HG02885 (cell line): ENCODE measurements at regions not wholly inside any gene's neighbourhood (a gene's known extent, or its start where the extent isn't known, plus 50 kb on each side); places are given as distances from the start of the nearest gene placed in this dataset.
"Not testable (repeated sequence)": the region's sequence is repeated elsewhere in the genome, so short reads cannot be mapped to it uniquely, and the experiment has no call there.

Experiments used
- ATAC-seq: cut with Tn5 transposase; IDR thresholded peaks from one replicate; pipeline ENCODE4 v1.9.1; 2021; ENCODE audit warnings: mild to moderate bottlenecking; ENCODE audit not compliant: unreplicated experiment, poor library complexity

GRCh38 chr10:81192221-81192788 is 654.6 kb downstream of the SH2D4B start:
- no peak for ATAC-seq

GRCh38 chr10:81200801-81201200 is 663.1 kb downstream of the SH2D4B start:
- ATAC-seq: no peak

- ATAC-seq: not testable (repeated sequence)
These were observed 667.6 kb upstream of the NRG3 start for GRCh38 chr10:81207359-81207758.

GRCh38 chr10:81213370-81213769 is 661.6 kb upstream of the NRG3 start:
- no peak for ATAC-seq

GRCh38 chr10:81215498-81215897 is 659.5 kb upstream of the NRG3 start:
- no peak for ATAC-seq

- no peak for ATAC-seq
These were observed 658.0 kb upstream of the NRG3 start for GRCh38 chr10:81216949-81217348.

- no peak for ATAC-seq
These were observed 656.7 kb upstream of the NRG3 start for GRCh38 chr10:81218307-81218706.

GRCh38 chr10:81219758-81220157 is 655.2 kb upstream of the NRG3 start:
- no peak for ATAC-seq

GRCh38 chr10:81248886-81249285 is 626.1 kb upstream of the NRG3 start:
- ATAC-seq: no peak

- ATAC-seq: no peak
These were observed 623.4 kb upstream of the NRG3 start for GRCh38 chr10:81251457-81252115.

- not testable (repeated sequence) for ATAC-seq
These were observed 610.0 kb upstream of the NRG3 start for GRCh38 chr10:81264991-81265390.

GRCh38 chr10:81270051-81270450 is 604.9 kb upstream of the NRG3 start:
- no peak for ATAC-seq

GRCh38 chr10:81280497-81281479 is 594.2 kb upstream of the NRG3 start:
- ATAC-seq: no peak

- no peak for ATAC-seq
These were observed 586.5 kb upstream of the NRG3 start for GRCh38 chr10:81288544-81288943.

GRCh38 chr10:81297292-81297691 is 577.7 kb upstream of the NRG3 start:
- no peak for ATAC-seq

- no peak for ATAC-seq
These were observed 571.3 kb upstream of the NRG3 start for GRCh38 chr10:81303656-81304055.

- ATAC-seq: no peak
These were observed 567.8 kb upstream of the NRG3 start for GRCh38 chr10:81306971-81307782.

- ATAC-seq: no peak
These were observed 565.9 kb upstream of the NRG3 start for GRCh38 chr10:81309041-81309552.

GRCh38 chr10:81314471-81314870 is 560.5 kb upstream of the NRG3 start:
- no peak for ATAC-seq

- ATAC-seq: no peak
These were observed 560.0 kb upstream of the NRG3 start for GRCh38 chr10:81315026-81315425.
